ENCODE measurements at regions not wholly inside any gene's neighbourhood (a gene's known extent, or its start where the extent isn't known, plus 50 kb on each side); places are given as distances from the start of the nearest gene placed in this dataset.

- no peak for TF ChIP-seq CTCF (conservative IDR thresholded peaks at IDR 0.05; ENCODE audit: low read depth, low read length)
- no peak for TF ChIP-seq EZH2phosphoT487 (IDR thresholded peaks at IDR 0.05; ENCODE audit: borderline replicate concordance, low read length)
- TF ChIP-seq EZH2 (IDR thresholded peaks at IDR 0.05; ENCODE audit: low read length, unreplicated experiment), result no peak
Observed at GRCh38 chr2:176856683-176857082, 355.9 kb upstream of the HNRNPA3 start.
